ENCODE measurements at regions not wholly inside any gene's neighbourhood (a gene's known extent, or its start where the extent isn't known, plus 50 kb on each side); places are given as distances from the start of the nearest gene placed in this dataset.

DNA sequence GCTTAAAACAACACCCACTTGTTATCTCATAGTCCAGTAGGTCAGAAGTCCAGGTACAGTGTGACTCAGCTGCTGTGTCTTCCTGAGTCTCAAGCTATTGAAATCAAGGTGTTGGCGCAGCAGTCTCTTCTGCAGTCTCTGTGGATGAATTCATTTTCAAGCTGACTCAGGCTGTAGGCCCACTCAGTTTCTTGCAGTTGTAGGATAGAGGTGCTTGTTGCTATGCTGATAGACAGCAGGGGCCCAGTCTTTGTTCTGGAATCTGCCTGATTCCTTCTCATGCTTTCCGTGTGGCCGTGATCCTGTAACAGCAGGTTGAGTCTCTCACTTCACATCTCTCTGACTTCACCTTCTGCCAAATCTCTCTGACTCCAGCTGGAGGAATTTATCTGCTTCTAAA is 400.4 kb upstream of the POM121L12 start:
- H3K36me3 ChIP-seq (ENCODE audit: control insufficient read depth in 2 of 4, insufficient read depth in 4 of 4, low read length in 3 of 4): no peaks in the 10 kb centered on the region
- H3K4ac ChIP-seq (replicated peaks; ENCODE audit: insufficient read length, low read depth, low read length): no peak overlapping the region
- no peak overlapping the region for H3K18ac ChIP-seq (ENCODE audit: extremely low read depth, low read length)
- H2BK20ac ChIP-seq (ENCODE audit: low read length): no peak overlapping the region
- H3K27me3 ChIP-seq (replicated peaks in 1 of 4; ENCODE audit: control insufficient read depth in 3 of 4, extremely low read depth in 1 of 4, insufficient read depth in 3 of 4, low read length in 3 of 4): no peaks in the 10 kb centered on the region
- no peaks in the 10 kb centered on the region for H3K79me2 ChIP-seq (ENCODE audit: control insufficient read depth in 1 of 2, insufficient read depth in 2 of 2, low read length in 2 of 2)
- CTCF ChIA-PET (ENCODE audit: partially characterized antibody): no interaction called here
- H3K79me1 ChIP-seq (ENCODE audit: low read depth, low read length): no peaks in the 10 kb centered on the region
- H3K14ac ChIP-seq (ENCODE audit: insufficient read length): no peak overlapping the region
- H4K91ac ChIP-seq (replicated peaks; ENCODE audit: insufficient read length, low read length): no peak overlapping the region
- no peak overlapping the region for H2BK15ac ChIP-seq (ENCODE audit: low read length)
- no peak for DNase-seq (ENCODE audit: low read depth in 1 of 2, low spot score in 2 of 2)
- no peak overlapping the region for H3K56ac ChIP-seq (replicated peaks; ENCODE audit: insufficient read length, low read depth, low read length)
- peak overlapping the region; percentile 60; the same call in 1 of the 2 replicates for H2AFZ ChIP-seq (ENCODE audit: low read length)
- POLR2A ChIA-PET (ENCODE audit: partially characterized antibody): no interaction called here
- no peak overlapping the region for H2BK12ac ChIP-seq (ENCODE audit: low read depth, low read length)
- no peak overlapping the region for H4K8ac ChIP-seq (ENCODE audit: extremely low read depth, insufficient read depth, low read length)
- no peak overlapping the region for H2AK5ac ChIP-seq (ENCODE audit: low read depth, low read length)
- H3K4me2 ChIP-seq (ENCODE audit: insufficient read depth in 1 of 2, low read depth in 2 of 2, low read length in 2 of 2): no peak overlapping the region
- no peak overlapping the region for H3K23ac ChIP-seq (ENCODE audit: insufficient read length)
- H2BK120ac ChIP-seq (replicated peaks; ENCODE audit: low read depth, low read length): no peak overlapping the region
- no peak overlapping the region for H3K27ac ChIP-seq (ENCODE audit: low read depth, low read length)
- no peak overlapping the region for H3K9ac ChIP-seq (replicated peaks in 1 of 4; ENCODE audit: extremely low read depth in 1 of 4, low read depth in 3 of 4, low read length in 3 of 4)
- H4K20me1 ChIP-seq (replicated peaks in 1 of 2; ENCODE audit: control insufficient read depth in 1 of 2, insufficient read depth in 2 of 2, low read length in 2 of 2): no peaks in the 10 kb centered on the region
- peak; percentile 60 for FAIRE-seq
- 64% methylated on average over 3 of the region's 3 CpGs; no CpG with 5 or more reads in 1 of the 2 experiments for WGBS, 2 experiments (ENCODE audit: extremely low coverage in 1 of 2, insufficient coverage in 1 of 2, insufficient read length in 1 of 2, insufficient replicate concordance in 2 of 2, low coverage in 1 of 2, low lambda C conversion rate in 2 of 2, missing lambda C conversion rate in 1 of 2)
- H3K9me3 ChIP-seq (ENCODE audit: insufficient read depth in 2 of 2, low read depth in 1 of 2, low read length in 1 of 2): 0 out of 4 replicates have a peak, but pooled peaks cover 0 to 2% of the 10 kb centered on the region in 2 experiments
- H4K5ac ChIP-seq (ENCODE audit: insufficient read length, low read depth, low read length): no peak overlapping the region
- H3K4me3 ChIP-seq (ENCODE audit: extremely low read depth in 1 of 4, insufficient read depth in 2 of 4, low read depth in 3 of 4, low read length in 4 of 4): no peak overlapping the region
- H2BK5ac ChIP-seq (ENCODE audit: low read depth, low read length): no peak overlapping the region; the same call in 1 of the 2 replicates
- no peaks in the 10 kb centered on the region for H3K23me2 ChIP-seq (ENCODE audit: low read depth, low read length)
- peaks cover 0 to 6% (median 5%) of the 10 kb centered on the region in 4 experiments; a peak in 4 of 7 replicates for H3K4me1 ChIP-seq (replicated peaks in 1 of 4; ENCODE audit: control insufficient read depth in 3 of 4, insufficient read depth in 4 of 4, low read length in 3 of 4)
- TF ChIP-seq, protein P1, sequence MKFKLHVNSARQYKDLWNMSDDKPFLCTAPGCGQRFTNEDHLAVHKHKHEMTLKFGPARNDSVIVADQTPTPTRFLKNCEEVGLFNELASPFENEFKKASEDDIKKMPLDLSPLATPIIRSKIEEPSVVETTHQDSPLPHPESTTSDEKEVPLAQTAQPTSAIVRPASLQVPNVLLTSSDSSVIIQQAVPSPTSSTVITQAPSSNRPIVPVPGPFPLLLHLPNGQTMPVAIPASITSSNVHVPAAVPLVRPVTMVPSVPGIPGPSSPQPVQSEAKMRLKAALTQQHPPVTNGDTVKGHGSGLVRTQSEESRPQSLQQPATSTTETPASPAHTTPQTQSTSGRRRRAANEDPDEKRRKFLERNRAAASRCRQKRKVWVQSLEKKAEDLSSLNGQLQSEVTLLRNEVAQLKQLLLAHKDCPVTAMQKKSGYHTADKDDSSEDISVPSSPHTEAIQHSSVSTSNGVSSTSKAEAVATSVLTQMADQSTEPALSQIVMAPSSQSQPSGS (IDR thresholded peaks at IDR 0.05; ENCODE audit: low read length): no peak
- TF ChIP-seq RBBP5 (IDR thresholded peaks at IDR 0.05; ENCODE audit: borderline replicate concordance, low read depth, low read length) (no peak), YY1 (IDR thresholded peaks at IDR 0.05; ENCODE audit: low read depth, low read length) (no peak), POLR2A (IDR thresholded peaks at IDR 0.05; ENCODE audit: control extremely low read depth in 1 of 2, low read depth in 2 of 2, low read length in 2 of 2) (no peak), EZH2 (IDR thresholded peaks at IDR 0.05; ENCODE audit: low read depth, low read length, severe bottlenecking) (no peak), RNF2 (IDR thresholded peaks at IDR 0.05; ENCODE audit: borderline replicate concordance, low read depth, low read length, missing control alignments, poor library complexity, severe bottlenecking) (no peak), PHF8 (conservative IDR thresholded peaks at IDR 0.05; ENCODE audit: low read depth, low read length) (no peak), TEAD4 (IDR thresholded peaks at IDR 0.05; ENCODE audit: low read depth, low read length) (no peak), KDM5A (IDR thresholded peaks at IDR 0.05; ENCODE audit: low read length) (no peak)
- TF ChIP-seq, protein P2, sequence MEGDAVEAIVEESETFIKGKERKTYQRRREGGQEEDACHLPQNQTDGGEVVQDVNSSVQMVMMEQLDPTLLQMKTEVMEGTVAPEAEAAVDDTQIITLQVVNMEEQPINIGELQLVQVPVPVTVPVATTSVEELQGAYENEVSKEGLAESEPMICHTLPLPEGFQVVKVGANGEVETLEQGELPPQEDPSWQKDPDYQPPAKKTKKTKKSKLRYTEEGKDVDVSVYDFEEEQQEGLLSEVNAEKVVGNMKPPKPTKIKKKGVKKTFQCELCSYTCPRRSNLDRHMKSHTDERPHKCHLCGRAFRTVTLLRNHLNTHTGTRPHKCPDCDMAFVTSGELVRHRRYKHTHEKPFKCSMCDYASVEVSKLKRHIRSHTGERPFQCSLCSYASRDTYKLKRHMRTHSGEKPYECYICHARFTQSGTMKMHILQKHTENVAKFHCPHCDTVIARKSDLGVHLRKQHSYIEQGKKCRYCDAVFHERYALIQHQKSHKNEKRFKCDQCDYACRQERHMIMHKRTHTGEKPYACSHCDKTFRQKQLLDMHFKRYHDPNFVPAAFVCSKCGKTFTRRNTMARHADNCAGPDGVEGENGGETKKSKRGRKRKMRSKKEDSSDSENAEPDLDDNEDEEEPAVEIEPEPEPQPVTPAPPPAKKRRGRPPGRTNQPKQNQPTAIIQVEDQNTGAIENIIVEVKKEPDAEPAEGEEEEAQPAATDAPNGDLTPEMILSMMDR (IDR thresholded peaks at IDR 0.05; ENCODE audit: control extremely low read depth in 1 of 3, insufficient read depth in 1 of 3, low read depth in 1 of 3, low read length in 3 of 3): no peak

All from H1 (cell line).